ENCODE measurements at regions not wholly inside any gene's neighbourhood (a gene's known extent, or its start where the extent isn't known, plus 50 kb on each side); places are given as distances from the start of the nearest gene placed in this dataset.

DNA sequence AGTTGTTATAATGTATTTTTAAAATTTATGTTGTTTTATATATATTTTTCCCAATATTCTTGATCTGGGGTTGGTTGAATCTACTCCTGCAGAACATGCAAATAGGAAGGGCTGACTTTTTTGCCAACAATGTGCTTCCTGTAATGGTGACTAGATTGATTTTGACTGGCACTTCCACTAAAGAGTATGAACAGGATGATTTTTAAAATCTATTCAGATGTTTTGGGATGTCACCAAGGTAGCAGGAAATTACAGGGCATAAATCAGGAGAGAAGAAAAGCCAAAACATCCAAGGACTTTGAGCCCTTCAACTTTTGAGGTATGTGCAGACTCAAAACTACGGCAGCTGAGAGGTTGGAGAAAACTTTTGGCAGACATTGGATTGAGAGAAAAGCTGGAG is 1047.6 kb downstream of the SLITRK5 start:
- TF ChIP-seq, protein P1, sequence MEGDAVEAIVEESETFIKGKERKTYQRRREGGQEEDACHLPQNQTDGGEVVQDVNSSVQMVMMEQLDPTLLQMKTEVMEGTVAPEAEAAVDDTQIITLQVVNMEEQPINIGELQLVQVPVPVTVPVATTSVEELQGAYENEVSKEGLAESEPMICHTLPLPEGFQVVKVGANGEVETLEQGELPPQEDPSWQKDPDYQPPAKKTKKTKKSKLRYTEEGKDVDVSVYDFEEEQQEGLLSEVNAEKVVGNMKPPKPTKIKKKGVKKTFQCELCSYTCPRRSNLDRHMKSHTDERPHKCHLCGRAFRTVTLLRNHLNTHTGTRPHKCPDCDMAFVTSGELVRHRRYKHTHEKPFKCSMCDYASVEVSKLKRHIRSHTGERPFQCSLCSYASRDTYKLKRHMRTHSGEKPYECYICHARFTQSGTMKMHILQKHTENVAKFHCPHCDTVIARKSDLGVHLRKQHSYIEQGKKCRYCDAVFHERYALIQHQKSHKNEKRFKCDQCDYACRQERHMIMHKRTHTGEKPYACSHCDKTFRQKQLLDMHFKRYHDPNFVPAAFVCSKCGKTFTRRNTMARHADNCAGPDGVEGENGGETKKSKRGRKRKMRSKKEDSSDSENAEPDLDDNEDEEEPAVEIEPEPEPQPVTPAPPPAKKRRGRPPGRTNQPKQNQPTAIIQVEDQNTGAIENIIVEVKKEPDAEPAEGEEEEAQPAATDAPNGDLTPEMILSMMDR (conservative IDR thresholded peaks at IDR 0.05; ENCODE audit: low read depth, low read length) = no peak
- no peak for TF ChIP-seq EZH2 (IDR thresholded peaks at IDR 0.05; ENCODE audit: low read length, unreplicated experiment)
